Erythroblast (primary cell): ENCODE measurements at regions not wholly inside any gene's neighbourhood (a gene's known extent, or its start where the extent isn't known, plus 50 kb on each side); places are given as distances from the start of the nearest gene placed in this dataset.

Source experiments
- GATA1 ChIP-seq: IDR thresholded peaks from 2 replicates; pipeline ENCODE4 v1.6.1; 2011; ENCODE audit warnings: low read depth, mild to moderate bottlenecking, control low read depth, low read length, moderate library complexity
- POLR2A ChIP-seq: IDR thresholded peaks from 2 replicates; pipeline ENCODE4 v1.6.1; 2011; ENCODE audit warnings: mild to moderate bottlenecking, low read length

- no peak for TF ChIP-seq POLR2A
- no peak for TF ChIP-seq GATA1
These were observed 151.6 kb upstream of the PDE10A start for GRCh38 chr6:165814679-165815078.
